ENCODE measurements at regions not wholly inside any gene's neighbourhood (a gene's known extent, or its start where the extent isn't known, plus 50 kb on each side); places are given as distances from the start of the nearest gene placed in this dataset.
"Not testable (repeated sequence)": the region's sequence is repeated elsewhere in the genome, so short reads cannot be mapped to it uniquely, and the experiment has no call there.

GRCh38 chr4:4047202-4047601, 179.5 kb downstream of the OTOP1 start:
- not testable (repeated sequence) for DNase-seq

GRCh38 chr4:4048227-4048626, 178.5 kb downstream of the OTOP1 start:
- DNase-seq, result not testable (repeated sequence)

DNA sequence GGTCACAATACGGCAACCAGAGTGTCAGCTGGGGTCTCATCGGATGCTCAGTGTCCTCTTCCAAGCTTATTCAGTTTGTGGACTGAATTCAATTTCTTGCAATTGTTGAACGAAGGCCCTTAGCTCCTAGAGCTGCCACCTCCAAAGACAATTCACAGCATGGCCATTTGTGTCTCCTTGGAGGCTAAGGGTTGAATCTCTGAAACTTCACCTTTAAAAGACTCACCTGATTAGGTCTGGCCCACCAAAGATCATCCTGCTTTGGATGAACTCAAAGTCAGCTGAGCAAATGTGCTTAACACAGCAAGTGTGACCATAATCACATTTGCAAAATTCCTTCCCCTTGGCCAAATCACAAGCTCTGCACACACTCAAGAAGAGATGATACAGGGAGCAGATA, 175.9 kb downstream of the OTOP1 start:
- DNase-seq, result not testable (repeated sequence)

DNA sequence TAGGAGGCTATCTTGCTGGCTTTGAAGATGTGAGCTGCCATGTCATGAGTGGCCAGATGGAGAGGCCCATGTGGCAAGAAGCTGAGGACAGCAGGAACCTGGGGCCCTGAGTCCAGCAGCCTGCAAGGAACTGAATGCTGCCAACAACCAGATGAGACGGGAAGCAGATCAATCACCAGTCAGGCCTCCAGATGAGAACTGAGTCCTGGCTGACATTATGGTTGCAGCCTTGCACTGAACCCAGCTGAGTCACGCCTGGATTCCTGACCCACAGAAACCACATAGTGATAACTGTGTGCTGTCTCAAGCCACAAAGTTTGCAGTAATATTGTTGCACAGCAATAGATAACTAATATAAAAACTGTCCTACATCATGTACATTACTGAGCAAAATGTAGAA, 173.8 kb downstream of the OTOP1 start:
- DNase-seq, result not testable (repeated sequence)

DNA sequence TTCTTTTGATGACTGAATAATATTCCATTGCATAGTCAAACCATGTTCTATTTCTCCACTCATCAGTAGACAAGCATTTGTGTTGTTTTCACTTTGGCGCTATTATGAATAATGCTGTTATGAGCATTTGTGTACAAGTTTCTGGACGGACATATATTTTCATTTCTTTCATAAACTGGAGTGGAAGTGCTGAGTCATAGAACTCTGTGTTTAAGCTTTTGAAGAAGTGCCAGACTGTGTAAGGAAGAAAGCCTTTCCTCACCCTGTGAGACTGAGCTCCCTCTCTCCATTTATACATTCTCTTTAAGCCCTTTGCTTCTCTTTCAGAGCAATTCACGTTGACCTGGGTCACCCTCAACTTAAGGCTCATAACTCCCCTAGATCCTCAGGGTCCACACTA, 169.5 kb downstream of the OTOP1 start:
- not testable (repeated sequence) for DNase-seq

DNA sequence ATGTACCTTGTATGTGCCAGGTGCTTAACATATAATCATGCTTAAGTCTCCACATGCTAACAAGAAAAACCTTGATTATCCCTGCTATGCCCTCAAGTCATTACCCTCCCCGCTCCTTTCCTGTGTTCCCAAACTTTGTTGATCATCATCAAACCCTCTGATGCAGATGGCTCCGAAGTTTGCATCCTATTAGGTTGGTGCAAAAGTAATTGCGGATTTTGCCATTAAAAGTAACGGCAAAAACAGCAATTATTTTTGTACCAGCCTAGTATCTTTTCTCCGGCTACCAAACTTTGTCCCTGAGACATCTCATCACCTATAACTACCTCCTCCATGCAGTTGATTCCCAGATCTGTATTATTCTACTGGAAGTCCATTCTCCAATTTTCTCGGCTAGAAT, 142.6 kb downstream of the OTOP1 start:
- not testable (repeated sequence) for DNase-seq

GRCh38 chr4:4089716-4090419, 136.9 kb downstream of the OTOP1 start:
- not testable (repeated sequence) for DNase-seq

DNA sequence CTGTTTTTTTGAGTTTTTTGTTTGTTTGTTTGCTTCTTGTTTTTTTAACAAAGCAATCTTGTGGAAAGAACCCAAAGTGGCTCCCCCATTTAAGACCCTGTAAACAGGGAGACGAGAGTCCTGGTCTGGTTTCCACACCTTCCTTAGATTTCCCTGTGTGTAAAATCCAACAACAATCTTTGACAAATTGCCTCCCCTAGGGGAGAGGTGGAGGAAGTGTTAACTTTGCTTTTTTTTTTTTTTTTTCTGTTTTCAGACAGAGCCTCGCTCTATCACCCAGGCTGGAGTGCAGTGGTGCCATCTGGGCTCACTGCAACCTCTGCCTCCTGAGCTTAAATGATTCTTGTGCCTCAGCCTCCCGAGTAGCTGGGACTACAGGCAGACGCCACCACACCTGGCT, 136.0 kb downstream of the OTOP1 start:
- not testable (repeated sequence) for DNase-seq

DNA sequence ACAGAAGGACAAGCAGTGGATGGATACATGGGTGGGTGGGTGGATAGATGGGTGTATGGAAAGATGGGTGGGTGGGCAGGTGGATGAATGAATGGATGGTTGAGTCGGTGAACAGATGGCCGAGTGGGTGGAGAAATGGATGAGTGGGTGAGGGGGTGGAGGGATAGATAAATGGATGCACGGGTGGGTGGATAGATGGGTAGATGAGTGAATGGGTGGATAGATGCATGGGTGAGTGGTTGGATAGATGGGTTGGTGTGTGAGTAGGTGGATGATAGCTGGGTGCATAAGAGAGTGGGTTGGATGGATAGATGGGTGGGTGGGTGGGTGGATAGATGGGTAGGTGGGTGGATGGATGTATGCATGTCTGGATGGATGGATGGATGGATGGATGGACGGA, 134.6 kb downstream of the OTOP1 start:
- not testable (repeated sequence) for DNase-seq

- not testable (repeated sequence) for DNase-seq
These were observed 127.1 kb downstream of the OTOP1 start for GRCh38 chr4:4099610-4100009.

GRCh38 chr4:4106923-4107322, 119.8 kb downstream of the OTOP1 start:
- not testable (repeated sequence) for DNase-seq

DNA sequence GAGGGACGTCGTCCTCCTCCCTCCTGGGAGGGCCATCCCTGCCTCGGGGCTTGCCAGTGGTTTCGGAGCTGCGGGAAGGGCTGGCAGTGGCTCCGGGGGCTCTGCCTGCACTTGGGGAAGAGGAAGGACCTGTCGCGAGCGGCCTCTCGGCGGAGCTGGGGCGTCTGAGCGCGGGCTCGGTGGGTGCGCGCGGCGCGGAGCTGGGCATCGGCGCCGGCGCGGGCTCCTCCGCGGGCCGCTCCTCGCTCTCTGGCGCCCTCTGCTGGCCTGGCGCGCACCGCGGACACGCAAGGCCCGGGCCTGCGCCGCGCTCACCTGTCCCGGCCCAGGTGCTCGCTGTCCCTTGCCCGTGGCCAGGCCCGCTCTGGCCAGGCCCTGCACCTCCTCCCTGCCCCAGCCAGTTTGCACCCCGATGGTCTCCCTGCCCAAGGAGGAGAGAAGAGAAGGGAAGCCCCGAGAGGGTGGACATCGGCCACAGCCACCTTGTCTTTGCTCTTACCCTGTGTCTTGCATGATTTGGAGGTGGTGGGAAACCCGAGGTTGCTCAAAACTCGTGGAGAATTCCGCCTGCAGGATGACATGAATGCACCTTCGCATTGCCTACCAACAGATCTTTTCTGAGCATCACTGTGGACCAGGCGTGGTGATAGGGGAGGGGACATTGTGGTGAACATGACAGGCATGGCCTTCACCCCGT, 119.2 kb downstream of the OTOP1 start:
- DNase-seq, result not testable (repeated sequence)

DNA sequence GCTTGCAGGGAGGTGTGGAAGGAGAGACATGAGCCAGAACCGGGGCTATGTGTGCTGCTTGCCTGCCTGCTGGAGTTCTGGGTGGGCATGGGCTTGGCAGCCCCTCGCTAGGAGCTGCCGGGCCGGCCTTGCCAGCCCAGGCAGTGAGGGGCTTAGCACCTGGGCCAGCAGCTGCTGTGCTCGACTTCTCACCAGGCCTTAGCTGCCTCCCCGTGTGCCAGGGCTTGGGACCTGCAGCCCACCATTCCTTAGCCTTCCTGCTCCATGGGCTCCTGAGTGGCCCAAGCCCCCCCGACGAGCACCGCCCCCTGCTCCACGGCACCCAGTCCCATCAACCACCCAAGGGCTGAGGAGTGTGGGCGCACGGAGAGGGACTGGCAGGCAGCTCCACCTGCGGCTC, 111.3 kb downstream of the OTOP1 start:
- DNase-seq, result not testable (repeated sequence)

DNA sequence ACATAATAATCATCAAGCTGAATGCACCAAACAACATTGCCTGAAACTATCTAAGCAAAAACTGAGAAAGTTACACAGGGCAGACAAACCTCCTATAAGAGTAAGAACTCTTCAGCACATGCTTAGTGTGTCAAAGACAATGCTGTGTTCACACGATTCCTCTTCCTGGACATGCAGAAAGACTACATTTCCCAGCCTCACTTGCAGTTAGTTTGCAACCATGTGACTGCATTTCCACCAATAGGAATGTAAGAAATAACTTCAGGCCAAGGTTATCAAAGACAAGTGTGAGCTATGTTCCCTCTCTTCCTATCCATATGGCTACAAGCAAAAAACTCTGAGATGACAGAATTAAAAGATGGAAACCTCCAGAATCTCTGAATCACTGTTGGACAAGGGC, 109.8 kb downstream of the OTOP1 start:
- DNase-seq, result not testable (repeated sequence)

DNA sequence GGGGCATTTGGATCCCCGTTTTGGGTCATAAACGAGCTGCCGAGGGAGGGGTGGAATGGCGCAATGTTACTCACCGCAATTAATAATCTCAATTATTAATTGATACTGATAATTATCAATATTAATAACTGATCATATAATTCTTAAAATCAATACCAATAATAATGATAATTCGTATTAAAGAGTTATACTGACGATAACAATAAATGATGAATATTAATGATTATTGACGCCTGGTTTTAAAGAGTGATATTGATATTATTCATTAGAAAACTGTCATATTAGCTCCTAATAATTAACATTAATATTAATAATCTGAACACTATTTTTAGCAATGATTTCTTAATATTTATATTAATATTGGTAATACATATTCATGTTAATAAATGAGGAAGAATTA, 92.4 kb downstream of the OTOP1 start:
- not testable (repeated sequence) for DNase-seq

DNA sequence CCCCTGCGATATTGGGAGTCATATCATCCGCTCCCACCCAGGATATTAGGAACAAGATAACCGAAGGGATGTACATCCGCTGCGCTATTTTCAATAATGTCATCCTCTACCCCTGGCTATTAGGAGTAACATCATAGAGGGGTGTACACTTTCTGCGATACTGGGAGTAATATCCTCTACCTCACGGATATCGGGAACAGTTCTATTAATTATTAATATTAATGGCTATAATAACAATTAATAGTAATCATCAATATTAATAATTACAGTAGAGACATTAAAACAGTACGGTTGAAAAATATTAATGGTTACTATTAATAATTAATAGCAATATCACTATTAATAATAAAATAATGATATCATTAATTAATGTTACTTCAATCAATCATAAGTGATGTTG, 90.1 kb downstream of the OTOP1 start:
- not testable (repeated sequence) for DNase-seq
